HG03175 (cell line): ENCODE measurements at regions not wholly inside any gene's neighbourhood (a gene's known extent, or its start where the extent isn't known, plus 50 kb on each side); places are given as distances from the start of the nearest gene placed in this dataset.
"Not testable (repeated sequence)": the region's sequence is repeated elsewhere in the genome, so short reads cannot be mapped to it uniquely, and the experiment has no call there.

Experiments used
- ATAC-seq: cut with Tn5 transposase; IDR thresholded peaks from one replicate; pipeline ENCODE4 v1.9.1; 2021; ENCODE audit warnings: mild to moderate bottlenecking, moderate library complexity; ENCODE audit not compliant: unreplicated experiment

DNA sequence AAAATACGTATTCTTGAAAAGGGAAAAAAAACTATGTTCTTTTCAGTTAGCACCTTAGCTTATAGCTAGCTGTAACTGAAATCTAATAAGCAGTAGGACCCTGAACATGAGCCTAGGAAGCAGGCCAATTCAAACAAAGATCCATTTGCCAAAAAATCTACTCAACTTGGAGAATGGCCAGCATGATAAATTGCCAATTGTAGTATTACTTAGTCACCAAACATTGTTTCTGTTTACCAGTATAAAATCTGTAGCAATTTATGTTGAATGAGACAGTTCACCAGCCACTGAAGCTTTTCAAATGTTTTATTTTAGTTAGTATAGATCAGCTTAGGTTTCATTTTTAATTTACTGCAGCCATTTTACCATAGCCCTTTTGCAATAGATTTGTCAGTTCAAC is 323.6 kb upstream of the DIPK2B start:
- no peak for ATAC-seq

DNA sequence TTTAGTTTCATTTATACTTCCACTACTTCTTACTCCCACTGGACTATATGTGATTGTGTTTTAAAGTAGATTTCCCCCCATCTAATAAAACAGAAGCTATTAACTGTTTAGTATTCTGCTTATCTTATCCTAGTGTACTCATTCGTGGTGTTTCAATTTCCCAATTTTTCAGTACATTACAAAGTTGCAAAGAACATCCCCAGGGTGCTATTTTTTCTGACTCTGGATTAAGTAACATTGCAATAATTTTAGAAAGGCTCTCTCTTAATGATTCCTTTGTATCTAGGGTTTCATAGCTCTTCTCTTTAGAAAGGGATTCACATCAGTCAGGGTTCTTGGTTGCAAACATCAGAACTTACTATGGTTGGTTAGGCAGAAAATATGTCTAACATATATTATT is 317.9 kb upstream of the DIPK2B start:
- no peak for ATAC-seq

DNA sequence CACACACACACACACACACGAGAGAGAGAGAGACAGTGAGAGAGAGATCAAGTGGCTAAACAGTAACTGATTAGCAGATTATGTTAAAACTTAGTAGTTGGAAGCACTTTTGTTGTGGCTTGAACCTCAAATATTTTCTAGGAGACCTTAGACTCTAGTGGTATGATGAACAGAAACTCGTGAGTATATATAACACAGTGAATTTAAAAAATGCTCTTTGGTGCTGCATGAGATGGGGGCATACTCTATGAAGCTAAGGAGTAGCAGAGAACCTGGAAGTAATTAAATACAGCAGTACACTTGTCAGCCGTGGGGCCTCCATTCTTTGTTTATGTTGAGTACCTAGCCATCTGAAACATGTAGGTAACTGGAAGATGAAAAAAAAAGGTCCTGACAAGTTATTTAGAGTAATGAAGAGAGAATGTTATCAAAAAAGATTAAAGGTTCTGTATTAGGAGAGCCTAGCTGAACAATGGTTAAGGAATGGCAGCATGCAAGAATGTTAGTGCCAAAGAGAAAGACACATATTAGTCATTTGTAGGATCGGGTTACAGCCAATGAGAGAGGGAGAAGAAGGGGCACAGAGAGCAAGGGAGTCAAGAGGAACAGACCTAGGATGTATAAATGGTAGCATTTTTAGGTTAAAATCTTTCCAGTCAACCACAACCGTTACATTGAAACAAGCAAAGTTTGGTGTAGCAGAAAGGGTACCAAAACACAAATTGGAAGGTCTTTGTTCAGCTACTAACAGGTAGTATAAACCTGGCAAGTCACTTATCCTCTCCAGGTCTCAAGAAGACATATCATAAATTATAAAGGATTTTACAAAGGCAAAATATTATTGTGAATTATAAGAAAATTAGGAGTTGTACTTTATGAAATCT is 316.7 kb upstream of the DIPK2B start:
- no peak for ATAC-seq

DNA sequence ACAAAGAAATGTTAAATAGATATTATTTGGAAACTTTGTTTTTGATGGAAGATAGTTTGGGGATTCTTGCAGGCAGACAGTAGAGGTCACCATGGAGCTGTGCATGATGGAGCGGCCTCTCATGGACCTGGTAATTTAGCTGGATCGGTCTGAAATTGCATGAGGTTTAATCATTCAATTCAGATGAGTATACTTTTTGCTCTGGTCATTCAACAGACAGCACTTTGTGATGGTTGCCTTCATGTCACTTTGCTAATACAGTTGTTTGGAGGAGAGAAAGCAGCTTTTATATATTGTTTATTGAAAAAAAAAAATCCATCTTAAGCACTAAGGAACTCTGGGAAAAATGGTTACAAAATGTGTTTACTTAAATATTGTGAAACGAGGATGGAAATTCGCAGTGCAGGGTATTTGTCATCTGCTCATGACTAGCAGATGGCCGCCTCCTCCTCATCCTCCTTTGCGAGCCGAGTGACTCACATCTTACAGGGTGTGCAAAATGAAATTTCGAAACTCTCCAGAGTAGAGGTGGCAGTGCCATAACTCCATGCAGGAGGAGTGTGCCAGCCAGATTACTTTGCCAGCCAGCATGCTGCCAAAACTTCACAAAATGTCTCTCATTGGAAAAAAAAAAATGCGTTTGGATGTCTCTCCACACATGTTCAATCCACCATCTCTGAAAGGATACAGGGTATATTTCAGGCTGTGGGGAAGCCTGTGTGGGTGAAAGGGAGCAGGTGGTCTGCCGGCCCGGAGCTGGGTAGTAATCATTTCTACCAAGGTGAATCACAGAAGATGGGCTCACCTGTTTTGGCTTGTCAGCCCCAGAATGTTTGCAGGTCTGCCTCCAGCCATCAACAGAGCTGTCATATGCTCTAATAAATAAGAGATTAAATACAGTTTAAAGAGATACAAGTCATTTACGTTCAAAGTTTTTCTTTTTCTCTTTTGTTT is 314.9 kb upstream of the DIPK2B start:
- ATAC-seq, result no peak

DNA sequence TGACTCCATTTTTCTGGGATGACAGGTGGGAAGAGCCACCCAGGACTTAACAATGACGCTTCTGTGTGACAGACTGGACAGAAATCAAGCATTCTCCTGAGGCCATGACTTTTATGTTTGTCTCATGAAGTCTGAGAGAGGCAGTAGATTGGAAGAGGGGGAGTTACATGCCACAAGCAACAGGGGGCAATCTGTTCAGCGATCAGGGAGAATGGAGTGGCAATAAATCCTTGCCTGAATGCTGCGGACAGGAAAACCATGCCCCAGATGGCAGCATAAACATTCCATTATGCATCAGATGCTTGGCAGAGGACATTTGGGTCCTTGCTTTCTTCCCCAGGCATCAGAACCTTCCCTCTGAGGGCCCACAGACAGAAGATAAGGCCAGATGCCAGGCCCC is 312.4 kb upstream of the DIPK2B start:
- ATAC-seq, result no peak

DNA sequence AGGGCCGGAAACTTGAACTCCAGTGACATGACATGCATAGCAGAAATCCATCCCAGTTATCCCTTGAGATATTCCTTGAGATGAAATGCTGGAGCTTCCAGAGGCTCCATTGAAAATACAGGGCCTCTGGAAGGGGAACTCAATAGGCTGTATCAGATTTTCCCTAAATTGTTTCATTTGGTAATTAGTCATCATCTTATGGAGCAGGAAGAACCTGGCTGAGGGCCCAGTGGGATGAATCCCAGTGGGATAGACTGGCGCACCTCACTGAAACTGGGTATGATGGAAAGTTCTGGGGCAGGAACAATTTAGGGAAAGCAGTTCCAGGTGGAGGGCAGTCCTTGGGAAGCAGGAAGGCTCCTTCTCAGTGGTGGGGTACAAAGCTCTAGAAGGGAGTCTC is 307.8 kb upstream of the DIPK2B start:
- no peak for ATAC-seq

DNA sequence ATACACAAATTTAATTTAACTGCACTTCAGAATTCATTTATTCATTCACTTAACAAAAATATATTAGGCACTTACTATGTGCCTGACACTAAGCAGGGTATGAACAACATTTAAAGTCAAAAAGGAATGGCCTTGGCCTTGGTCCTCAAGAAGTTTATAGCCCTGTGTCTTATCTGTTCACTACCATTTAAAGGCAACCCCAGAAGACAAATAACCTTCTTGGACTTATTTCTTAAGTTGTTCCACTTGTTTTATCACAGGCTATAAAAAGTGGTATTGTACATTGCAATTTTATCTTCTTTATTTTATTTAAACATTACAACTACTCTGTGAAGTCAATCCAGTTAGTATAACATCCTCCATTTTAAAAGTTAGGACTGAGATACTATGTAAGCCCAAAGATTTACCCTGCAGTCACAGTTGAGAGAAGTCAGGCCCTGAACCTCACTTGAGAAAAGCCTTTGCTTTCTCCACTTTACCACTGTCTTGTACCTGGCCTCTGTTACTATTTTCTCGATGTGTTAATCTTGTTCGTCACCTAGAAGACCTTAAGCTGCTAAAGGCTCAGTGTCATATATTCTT is 305.6 kb upstream of the DIPK2B start:
- no peak for ATAC-seq

DNA sequence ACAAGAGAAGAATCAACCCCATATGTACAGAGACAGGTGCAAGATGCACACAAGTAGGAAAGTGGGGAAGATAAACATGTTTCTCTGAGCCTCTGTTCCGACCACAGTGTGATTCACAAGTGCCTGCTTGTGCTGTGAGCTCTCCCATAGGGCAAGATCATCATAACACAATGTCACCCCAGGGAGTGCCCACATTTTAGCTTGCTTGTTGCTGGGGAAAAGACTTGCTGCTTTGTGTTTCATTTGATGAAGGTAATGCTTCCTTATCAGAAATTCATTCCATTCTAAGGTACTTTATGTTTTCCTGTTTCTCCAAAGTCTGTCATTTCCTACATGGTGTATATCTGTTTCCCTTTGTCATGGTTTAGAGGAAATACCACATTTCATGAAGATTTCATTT is 304.5 kb upstream of the DIPK2B start:
- no peak for ATAC-seq

DNA sequence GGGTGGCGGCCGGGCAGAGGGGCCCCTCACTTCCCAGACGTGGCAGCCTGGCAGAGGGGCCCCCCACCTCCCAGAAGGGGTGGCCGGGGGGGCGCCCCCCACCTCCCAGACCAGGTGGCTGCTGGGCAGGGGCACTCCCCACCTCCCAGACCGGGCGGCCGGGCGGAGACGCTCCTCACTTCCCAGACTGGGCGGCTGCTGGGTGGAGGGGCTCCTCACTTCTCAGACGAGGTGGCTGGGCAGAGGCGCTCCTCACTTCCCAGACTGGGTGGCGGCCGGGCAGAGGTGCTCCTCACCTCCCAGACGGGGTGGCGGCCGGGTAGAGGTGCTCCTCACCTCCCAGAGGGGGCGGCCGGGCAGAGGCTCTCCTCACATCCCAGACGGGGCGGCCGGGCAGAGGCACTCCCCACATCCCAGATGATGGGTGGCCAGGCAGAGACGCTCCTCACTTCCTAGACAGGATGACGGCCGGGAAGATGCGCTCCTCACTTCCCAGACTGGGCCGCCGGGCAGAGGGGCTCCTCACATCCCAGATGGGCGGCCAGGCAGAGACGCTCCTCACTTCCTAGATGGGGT is 303.2 kb upstream of the DIPK2B start:
- not testable (repeated sequence) for ATAC-seq

DNA sequence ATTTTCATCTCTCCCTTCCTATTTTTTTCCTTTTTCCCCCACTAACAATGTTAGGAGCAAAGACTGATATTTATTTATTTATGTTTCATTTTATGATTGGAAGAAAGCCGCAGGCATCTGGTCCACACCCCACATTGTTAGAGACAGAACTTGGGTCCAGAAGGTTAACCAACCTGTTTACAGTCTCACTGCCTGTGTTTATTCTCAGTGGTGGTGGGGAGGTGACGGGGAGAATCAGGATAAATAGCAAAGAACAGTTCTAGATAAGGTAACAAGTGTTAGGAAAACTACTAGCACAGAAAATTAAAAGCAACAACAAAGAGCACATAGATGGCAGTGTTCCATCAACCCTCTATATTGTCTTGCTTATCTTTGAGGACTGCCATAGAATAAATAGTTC is 301.7 kb upstream of the DIPK2B start:
- ATAC-seq, result no peak

DNA sequence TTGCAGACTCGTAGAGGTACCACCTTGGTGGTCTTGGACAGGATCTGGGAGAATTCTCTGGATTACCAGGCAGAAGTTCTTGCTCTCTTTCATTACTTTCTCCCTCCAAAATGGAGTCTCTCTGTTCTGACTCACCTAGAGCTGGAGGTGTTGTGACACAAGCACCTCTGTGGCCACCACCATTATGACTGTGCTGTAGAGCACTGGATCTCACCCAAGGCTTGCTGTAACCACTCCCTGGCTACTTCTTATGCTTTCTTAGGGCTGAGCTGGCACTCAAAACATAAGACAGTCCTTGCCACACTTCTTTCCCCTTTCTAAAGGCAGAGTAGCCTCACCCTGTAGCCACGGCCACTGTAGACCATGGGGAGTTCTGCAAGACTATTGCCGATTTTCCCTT is 296.6 kb upstream of the DIPK2B start:
- ATAC-seq, result no peak

DNA sequence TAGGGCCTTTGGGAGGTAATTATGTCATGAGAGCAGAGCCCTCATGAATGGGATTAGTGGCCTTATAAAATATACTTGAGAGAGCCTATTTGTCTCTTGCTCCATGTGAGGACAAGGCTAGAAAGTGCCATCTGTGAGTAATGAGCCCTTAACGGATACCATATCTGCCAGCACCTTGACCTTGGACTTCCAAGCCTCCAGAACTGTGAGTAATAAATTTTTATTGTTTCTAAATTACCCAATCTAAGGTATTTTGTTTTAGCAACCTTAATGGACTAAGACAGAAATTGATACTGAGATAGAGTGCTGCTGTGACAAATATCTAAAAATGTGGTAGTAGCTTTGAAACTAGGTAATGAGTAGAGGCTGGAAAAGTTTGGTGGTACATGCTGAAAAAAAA is 285.0 kb upstream of the DIPK2B start:
- ATAC-seq, result no peak

DNA sequence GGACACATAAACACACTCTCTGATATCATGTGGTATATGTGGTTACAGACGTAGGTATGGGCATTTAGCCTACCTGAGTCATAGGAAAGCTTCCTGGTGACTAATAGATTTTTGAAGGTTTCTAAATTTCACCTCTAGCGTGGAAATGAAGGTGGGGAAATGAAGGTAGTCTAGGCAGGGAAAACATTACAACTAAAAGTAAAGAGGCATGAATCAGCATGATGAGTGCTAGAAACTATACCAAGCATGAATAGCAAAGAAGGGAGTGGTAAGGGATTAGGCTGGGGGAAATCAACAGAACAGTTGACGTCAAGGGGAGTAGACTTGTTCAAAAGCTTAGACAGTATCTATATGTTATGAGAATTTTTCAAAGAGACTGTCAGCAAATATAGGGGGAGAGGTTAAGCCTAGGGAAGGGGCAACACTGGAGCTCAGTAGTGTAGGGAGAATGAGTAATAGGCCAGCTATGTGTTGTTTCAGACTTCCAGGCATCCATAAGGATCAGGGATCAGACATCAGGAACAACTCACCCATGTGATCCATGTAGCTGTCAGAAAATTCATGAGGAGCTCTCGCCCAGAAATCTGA is 279.3 kb upstream of the DIPK2B start:
- no peak for ATAC-seq

DNA sequence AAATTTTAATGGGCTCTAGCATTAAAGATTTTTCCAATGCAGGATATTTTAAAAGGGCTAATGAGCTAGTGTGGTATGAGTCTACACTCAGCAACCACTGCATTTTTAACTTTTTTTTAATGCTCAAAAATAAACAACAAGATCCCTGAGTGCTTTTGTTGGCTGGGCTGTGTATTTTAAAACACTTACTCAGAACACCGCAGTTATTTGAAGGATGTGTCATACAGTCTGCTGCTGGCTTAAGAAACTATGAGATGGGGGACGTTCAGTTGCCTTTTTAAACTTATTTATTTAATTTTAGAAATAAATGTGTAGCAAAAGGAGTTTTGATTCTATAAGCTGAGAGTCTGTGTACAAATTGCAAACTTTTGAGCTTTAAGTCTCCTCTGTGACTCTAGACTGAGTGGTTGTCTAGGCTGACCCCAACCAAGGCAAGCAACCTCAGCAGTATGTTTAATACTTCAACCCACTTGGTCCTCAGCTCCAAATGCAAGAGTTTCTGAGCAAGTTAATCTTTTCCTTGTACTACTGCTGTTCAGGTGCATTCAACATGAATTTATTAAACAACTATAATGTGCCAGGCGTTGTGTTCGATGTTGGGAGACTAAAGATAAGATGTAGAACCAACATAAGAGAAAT is 278.6 kb upstream of the DIPK2B start:
- ATAC-seq, result no peak

DNA sequence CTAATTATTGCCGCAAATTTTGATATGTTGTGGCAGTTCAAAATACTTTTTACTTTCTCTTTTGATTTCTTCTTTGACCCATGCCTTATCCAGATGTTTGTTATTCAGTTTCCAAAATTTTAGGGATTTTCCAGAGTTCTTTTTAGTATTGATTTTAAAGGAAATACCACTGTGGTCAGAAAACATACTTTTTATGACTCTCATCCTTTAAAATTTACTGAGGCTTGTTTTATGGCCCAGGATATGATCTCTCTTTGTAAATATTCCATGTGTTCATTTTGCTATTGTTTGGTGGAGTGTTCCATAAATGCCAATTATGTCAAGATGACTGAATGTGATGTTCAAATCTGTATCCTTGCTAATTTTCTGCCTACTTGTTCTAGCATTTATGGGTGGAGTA is 272.3 kb upstream of the DIPK2B start:
- ATAC-seq, result no peak

DNA sequence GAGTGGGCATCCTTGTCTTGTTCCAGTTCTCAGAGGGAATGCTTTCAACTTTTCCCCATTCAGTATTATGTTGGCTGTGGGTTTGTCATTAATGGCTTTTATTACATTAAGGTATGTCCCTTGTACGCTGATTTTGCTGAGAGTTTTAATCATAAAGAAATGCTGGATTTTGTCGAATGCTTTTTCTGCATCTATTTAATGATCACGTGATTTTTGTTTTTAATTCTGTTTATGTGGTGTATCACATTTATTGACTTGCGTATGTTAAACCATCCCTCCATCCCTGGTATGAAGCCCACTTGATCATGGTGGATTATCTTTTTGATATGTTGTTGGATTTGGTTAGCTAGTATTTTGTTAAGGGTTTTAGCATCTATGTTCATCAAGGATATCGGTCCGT is 266.9 kb upstream of the DIPK2B start:
- not testable (repeated sequence) for ATAC-seq

DNA sequence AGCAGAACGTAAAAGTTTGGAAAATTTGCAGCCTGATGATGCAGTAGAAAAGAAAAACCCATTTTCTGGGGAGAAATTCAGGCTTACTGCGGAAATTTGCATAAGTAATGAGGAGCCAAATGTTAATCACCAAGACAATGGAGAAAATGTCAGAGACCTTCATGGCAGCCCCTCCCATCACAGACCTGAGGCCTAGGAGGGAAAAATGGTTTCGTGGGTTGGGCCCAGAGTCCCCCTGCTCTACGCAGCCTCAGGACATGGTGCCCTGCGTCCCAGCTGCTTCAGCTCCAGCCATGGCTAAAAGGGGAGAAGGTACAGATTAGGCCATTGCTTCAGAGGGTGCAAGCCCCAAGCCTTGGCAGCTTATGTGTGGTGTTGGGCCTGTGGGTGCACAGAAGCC is 255.1 kb upstream of the DIPK2B start:
- ATAC-seq, result not testable (repeated sequence)

DNA sequence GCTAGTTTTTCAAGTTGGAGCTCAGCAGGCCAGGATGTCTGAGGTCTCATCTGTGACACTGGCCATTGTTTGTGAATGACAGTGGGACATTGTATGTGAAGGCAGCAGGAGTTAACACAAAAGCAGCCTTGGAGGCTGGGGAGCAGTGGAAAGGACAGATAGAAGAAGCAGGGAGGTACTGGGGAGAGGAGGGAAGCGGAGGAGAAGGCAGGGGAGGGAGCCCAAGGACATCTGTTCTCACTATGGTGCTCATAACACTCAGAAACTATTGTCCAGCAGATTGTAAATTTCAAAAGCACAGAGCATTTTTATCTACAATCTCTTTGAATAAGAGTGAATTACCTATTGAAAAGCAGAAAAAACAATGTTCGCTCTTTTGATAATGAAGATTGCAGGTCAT is 253.6 kb upstream of the DIPK2B start:
- no peak for ATAC-seq

DNA sequence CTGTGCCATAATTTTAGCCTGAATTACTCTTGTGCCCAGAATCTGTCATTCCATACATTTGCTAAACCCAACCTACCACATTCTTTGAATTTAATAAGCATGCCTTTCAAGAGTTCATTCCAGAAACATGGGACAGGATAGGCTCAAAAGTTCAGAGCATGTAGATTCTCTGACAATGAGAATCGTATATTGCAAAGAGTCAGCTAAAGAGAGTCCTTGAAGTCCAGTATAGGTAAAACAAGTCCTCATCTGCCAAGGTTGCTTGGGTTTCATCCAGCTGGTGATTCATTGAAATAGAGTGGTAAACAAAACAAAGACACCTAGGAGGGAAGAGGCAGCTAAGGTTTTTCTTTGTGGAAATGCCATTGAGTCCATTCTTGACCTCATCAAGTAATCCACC is 249.3 kb upstream of the DIPK2B start:
- ATAC-seq, result no peak

DNA sequence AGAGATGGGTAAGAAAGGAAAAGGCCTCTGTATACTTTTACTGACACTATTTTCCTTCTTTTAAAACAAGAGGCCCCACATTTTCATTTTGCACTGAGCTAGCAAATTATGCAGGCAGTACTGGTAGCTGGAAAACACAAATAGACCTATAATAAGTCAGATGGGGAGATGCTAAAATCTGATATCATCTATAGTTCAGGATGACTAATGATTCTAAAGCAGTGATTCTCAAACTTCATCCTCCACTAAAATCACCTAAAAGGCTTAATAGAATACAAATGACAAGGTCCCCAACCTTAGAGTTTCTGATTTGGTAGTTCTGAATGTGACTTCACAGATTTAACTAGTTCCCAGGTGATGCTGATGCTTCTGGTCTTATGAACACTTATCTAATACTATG is 247.3 kb upstream of the DIPK2B start:
- no peak for ATAC-seq
